ENCODE measurements at regions not wholly inside any gene's neighbourhood (a gene's known extent, or its start where the extent isn't known, plus 50 kb on each side); places are given as distances from the start of the nearest gene placed in this dataset.

- no peak for DNase-seq
Measured at GRCh38 chr3:24846286-24846860, 351.7 kb upstream of the THRB start.

DNA sequence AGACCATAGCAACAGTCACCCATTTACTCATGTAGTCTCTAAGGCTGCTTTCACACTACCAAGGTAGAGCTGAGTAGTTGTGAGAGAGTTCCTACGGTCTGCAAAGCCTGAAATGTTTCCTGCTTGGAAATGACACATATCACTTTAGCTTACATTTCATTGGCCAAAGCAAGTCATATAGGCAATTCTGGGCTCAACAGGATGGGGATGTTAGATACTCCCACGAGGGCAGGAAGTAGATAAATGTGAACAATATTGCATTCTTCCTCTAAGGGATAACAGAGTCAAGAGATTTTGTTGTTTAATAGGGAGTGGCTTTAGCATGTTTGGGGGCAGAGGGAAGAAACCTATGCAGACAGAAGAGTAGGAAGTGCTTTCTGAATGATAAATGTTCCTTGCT, 355.6 kb upstream of the THRB start:
- no peak for DNase-seq

- DNase-seq = peak; percentile 3 to 43 (median 17)
Measured at GRCh38 chr3:24853685-24854490, 359.2 kb upstream of the THRB start.

DNA sequence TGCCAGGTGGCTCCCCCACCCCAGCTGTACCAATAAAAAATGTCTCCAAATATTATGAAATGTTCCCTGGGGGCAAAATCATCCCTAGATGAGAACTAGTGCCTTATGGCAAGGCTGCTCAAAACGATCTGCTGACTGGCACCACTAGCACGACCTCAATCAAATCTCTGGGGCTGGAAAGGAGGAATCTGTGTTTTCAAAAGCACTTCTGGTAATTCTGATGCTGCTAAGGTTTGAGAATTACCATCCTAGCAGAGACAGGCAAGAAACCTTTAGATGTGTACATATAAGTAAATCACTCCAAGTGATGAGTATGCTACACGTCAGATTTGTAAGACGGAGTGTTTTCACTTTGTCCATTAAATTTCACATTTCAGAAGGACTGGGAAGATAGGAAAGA, 360.1 kb upstream of the THRB start:
- DNase-seq = no peak

DNA sequence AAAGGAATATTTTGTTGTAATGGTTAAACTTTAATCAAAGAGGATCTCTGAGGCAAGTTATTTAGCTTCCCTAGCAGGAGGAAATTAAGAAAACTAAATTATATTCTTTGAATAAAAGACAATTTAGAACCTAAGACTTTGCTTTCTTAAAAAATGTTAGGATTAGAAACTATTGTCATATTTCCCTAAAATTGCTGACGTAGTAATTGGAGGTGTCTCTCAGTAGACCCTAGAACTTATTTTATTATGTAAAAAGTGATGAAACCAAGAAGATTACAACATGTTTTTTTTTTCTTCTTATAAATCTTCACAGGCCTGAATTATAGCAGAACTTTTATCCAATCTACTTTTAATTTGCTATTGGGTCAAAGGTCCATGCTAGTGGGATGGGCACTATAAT, 363.3 kb upstream of the THRB start:
- DNase-seq = no peak

DNA sequence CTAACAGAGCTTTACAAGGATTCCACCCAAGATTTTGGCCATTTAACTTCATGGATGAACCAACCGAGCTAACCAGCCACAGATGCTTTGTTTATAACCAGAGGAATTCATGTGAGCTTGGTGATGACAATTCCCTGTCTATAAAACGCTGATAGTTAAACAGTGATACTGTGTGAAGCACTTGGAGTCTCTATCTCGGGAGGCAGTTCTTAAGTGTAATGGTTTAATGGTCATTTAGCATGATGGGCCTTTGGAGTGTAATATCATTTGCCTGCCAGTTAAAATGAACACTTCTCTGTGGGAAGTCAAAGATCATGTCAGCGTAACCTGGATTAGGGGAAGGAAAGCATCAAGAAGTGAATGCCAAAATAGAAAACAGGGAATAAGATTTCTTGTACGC, 368.6 kb upstream of the THRB start:
- peak in 2 of 3 experiments; percentile 1 to 39 for DNase-seq

GRCh38 chr3:24867783-24868182, 373.1 kb upstream of the THRB start:
- peak in 1 of 3 experiments; percentile 68 for DNase-seq

- DNase-seq = no peak
Measured at GRCh38 chr3:24881239-24881638, 386.6 kb upstream of the THRB start.

GRCh38 chr3:24886501-24886900, 391.9 kb upstream of the THRB start:
- peak in 1 of 3 experiments; percentile 1 for DNase-seq

DNA sequence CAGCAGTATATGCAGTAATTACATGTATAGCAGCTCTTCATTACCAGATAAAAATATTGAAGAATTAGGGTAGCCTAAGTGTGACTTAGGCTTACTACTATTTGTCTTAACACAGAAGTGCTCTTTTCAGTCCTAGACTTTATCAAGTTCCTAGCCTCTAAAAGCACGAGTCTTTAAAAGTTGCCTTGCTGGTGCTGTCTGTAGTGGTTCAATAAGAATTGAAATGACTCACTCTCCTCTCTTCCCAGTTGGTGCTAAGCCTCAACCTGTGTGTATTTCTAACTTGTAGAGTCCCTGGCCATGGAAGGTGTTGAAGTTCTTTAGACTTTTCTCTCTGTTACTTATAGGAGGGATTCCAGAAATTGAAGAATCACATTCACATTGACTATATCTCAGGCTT, 395.4 kb upstream of the THRB start:
- DNase-seq = no peak

- no peak for DNase-seq
Measured at GRCh38 chr3:24899373-24899772, 404.7 kb upstream of the THRB start.

GRCh38 chr3:24899901-24900603, 405.4 kb upstream of the THRB start:
- DNase-seq = no peak

GRCh38 chr3:24905266-24905665, 410.6 kb upstream of the THRB start:
- no peak for DNase-seq

DNA sequence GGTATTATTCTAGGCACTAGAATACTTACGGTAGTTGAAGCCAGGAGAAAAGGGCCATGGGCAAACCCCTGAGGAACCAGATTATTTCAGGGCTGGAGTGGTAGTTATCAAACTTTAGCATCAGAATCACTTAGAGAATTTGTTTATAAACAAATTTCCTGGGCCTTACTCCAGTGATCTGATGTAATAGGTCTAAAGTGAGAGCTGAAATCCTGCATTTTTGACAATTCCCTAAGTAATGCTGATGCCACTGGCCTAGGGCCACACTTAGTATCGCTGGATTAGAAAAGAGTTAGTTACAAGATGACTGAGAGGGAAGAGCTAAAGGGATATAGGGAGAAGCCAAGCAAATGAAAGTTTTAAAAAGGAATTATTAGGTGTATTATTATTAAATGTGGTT, 412.5 kb upstream of the THRB start:
- DNase-seq = no peak

- DNase-seq = no peak
Measured at GRCh38 chr3:24911076-24911475, 416.4 kb upstream of the THRB start.

DNA sequence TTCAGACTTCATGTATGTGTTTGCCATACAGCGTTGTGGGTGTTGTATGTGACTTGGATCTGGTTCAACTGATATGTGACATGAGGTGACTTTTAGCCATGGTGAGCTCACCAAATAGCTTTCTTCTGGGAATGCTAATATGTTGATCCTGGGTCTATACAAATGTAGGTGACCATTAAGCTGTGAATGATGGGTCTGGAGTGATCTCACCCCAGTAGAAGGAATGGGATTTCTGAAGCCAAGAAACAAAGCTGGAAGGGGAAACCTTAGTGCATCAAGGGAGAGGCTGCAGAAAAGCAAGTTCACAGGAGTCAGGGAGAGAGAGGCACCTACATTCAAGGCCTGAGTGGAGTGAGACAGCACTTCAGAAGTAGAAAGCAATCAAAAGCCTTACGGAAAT, 421.0 kb upstream of the THRB start:
- no peak for DNase-seq

GRCh38 chr3:24917908-24918307, 423.3 kb upstream of the THRB start:
- DNase-seq = no peak

DNA sequence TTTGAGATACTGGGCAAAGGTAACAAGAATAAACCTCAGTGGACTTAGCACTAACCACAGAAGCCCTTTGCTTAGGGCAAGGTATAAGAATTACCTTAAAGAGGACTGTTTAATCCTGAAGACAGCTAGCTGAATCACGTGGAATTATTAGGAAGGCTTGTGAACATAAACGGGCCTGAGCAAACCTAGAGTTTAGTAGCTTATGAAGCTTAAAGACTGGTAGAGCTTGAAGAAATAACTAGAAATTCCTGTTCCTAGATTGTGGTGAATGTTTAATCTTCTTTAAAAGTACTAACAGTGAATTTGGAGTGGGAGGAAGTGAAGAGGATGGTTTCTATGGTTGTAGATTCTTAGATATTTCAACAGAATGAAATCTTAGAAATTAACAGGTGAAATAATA, 428.9 kb upstream of the THRB start:
- DNase-seq = no peak

GRCh38 chr3:24929521-24929920, 434.9 kb upstream of the THRB start:
- no peak for DNase-seq

GRCh38 chr3:24933401-24933800, 438.8 kb upstream of the THRB start:
- no peak for DNase-seq

- DNase-seq = peak in 1 of 3 experiments; percentile 74
Measured at GRCh38 chr3:24936574-24936973, 441.9 kb upstream of the THRB start.

DNA sequence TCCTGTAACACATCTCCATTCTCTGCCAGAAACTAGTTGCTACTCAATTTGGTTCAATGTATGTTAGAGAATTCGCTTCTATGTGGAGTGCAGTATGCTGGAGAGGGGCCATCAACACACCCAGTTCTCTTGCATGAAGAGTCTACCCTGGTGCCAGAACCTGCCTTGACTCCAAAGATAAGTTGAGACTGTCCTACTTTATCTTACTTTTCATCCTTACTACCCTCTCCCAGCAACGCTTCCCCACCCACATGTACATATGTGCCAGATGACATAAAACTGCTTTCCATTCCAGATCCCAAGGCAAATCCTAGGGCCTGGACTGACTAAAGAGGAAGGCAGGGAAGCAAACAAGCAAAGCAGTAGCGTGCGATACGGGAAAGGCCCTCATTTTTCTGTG, 442.6 kb upstream of the THRB start:
- no peak for DNase-seq

DNA sequence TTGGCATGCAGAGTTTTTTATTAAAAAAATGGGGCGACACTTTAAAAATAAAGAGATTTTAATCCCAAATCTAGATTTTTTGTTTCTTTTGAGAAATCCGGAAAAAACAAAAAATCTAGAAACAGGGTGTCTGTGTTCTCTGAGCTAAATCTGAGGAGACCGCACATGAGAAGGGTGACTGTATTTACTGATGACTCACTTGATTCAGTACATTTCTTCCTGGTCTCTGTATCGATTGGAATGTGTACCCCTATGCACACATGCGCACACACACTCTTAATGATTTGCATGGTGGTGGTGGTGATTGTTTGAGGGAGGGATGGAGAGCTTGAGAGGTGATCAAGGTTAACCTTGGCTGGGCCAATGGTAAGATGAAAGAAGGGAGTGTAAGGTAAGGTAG, 443.1 kb upstream of the THRB start:
- no peak for DNase-seq

- no peak for DNase-seq
Measured at GRCh38 chr3:24943961-24944360, 449.3 kb upstream of the THRB start.
